HG03558 (cell line): ENCODE measurements at regions not wholly inside any gene's neighbourhood (a gene's known extent, or its start where the extent isn't known, plus 50 kb on each side); places are given as distances from the start of the nearest gene placed in this dataset.

Experiments
- ATAC-seq: cut with Tn5 transposase; IDR thresholded peaks from one replicate; pipeline ENCODE4 v1.9.1; 2021; ENCODE audit warnings: moderate number of reproducible peaks; ENCODE audit not compliant: unreplicated experiment; ENCODE audit errors: extremely low read depth

- no peak for ATAC-seq
Measured at GRCh38 chr20:11018668-11019170, 344.9 kb upstream of the JAG1 start.

GRCh38 chr20:11020712-11021111 is 346.9 kb upstream of the JAG1 start:
- no peak for ATAC-seq

DNA sequence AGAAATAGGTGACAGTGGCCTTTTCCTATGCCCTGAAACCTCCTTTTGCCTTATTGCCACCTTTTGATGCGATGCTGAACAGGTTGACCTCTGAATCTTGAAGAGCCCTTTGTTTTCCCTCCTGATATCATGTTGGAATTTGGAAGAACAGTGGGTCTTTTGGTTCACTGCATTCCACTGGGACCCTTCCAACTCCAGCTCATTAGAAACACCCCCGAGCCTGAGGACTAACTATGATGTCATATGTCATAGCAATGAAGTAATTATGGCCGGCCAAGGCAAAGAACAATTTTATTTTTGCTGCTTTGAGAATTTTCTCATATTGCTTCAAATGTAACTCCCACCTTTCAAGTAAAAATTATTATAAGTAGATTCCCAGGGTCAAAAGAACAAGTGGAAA is 353.4 kb upstream of the JAG1 start:
- no peak for ATAC-seq

DNA sequence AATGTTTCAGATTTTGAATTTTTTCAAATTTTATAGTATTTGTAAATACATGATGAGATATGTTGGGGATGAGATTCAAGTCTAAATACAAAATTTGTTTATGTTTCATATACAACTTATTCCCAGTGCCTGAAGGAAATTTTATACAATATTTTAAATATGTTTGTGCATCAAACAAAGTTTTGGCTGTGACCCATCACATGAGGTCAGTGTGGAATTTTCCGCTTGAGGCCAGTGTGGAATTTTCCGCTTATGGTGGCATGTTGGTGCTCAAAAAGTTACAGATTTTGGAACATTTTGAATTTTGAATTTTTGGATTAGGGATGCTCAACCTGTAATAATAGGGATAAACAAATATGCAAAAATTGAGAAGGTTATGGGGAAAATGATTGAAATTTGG is 356.6 kb upstream of the JAG1 start:
- ATAC-seq: no peak

GRCh38 chr20:11031300-11031699 is 357.5 kb upstream of the JAG1 start:
- ATAC-seq: no peak

- ATAC-seq: no peak
Measured at GRCh38 chr20:11032611-11033010, 358.8 kb upstream of the JAG1 start.

GRCh38 chr20:11034025-11034424 is 360.2 kb upstream of the JAG1 start:
- no peak for ATAC-seq

DNA sequence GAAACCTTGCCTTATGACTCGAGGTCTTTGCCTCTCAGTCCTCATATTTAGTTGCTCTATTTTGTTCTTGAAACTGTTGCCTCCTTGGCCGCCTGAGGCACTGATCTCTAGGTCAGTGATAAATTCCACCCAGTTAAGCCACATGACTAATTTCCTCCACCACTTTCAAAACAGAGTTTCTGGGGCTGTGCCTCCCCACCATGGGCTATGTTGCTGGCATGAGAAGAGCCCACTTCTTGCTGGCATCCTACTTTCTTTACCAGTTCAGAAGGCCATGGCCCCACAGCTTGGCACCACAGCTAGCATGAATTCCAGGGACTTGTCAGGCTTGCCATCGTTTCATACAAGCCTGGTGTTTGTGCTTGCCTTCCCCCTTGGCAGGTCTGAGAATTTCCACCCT is 361.4 kb upstream of the JAG1 start:
- ATAC-seq: no peak

DNA sequence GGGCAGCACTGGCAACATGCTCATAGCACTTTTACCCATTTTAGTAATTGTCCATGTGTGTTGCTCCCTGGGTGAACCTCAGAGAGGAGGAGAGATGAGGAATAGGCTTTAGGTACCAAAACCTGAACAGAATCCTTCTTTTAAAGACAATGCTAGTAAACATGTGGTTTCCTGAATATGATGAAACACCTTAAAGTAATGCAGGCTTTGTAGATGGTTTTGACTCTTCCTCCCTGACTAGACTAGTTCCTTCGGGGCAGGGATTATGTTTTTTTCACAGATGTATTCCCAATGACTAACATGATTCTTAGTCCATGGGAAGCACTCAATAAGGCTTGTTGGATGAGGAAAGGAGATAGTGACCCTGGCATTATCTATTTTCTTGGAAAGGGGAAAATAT is 367.6 kb upstream of the JAG1 start:
- ATAC-seq: no peak

GRCh38 chr20:11043001-11043400 is 369.2 kb upstream of the JAG1 start:
- ATAC-seq: no peak

GRCh38 chr20:11044561-11044960 is 370.8 kb upstream of the JAG1 start:
- no peak for ATAC-seq

GRCh38 chr20:11045412-11046175 is 371.8 kb upstream of the JAG1 start:
- no peak for ATAC-seq

DNA sequence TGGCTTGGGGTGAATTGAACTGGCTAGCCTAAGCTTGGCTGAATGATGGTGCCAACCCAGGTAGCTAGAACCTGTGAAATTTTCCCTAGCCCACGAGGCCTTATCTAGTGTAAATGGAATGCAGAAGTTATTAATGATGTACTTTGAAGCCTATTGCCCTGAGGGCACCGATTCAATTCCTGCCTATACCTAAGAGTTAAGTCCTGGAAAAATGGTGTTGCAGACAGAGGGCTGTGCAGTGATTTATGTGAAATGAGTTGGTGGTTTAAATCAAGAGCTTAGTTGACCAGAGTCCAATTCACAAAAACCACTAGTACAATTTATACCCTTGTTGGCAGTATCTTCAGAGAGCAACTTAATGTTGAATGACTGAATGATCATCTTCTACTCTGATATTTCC is 373.8 kb upstream of the JAG1 start:
- ATAC-seq: no peak

DNA sequence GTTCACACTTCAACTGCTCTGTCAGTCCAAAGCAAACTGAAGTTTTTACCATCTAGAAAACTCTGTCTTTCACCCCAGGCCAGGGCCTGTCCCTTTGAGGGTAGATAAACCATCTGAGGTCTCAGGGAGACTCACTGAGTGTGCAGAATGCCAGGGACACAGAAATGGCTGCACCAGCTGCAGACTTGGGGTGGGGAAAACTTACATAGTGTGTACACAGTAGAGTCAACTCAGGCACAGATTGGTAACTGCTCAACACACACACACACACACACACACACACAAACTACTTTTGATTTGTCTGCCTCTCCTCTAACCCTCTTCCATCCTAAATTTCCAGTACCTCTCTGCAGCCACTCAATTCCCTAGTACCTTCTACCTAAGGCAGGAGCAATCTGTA is 374.9 kb upstream of the JAG1 start:
- ATAC-seq: no peak

DNA sequence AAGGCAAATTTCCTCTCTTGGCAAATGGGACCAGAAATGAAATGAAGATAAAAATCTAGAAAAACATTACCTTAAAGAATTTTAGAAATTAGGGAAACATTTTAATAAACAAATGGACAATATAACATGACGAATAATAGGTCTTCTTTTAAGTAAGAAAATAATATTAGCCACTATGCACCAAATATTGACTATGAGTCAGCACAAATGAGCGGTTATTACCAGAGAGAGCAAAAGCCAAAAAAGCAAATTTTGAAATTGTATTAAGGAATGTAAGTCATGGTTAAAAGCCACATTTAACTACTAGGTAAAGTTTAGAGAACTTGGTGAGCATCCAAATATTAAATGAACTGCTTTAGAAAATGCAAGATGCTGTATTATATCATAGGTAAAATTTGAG is 376.6 kb upstream of the JAG1 start:
- ATAC-seq: no peak

DNA sequence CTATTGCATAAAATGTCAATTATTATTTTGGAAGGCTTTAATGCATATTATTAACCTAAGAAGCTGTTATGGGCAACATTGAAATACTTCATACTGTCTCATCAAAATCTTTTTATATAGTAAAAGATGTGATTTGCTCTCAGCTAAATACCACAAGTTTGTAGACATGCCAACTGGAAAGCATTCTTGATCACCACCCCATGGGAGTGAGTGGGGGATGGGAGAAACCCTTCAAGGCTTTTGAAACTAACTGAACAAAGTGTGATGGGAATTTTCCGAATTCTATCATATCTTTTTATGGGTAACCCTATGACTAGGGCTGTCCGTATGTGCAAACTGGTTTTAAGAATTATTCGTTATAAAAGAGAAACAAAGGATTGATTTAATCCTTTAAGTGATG is 377.3 kb upstream of the JAG1 start:
- ATAC-seq: no peak

DNA sequence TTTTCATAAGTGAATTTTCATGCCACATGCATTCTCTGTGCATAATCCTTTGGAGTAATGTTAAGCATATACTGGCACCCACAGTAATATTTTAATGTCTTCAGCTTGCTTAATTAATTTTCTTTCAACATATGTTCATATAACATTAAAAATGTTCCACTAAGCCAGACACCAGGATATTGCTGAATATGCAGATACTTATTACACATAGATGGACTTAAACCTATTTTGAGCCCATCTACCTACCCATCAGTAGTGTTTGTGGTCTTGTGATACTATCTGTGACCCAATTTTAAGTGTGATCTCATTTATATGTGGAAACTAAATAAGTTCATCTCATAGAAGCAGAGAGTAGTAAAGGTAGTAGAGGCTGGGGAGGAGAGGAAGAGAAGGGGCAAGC is 379.5 kb upstream of the JAG1 start:
- no peak for ATAC-seq

GRCh38 chr20:11054266-11054993 is 380.6 kb upstream of the JAG1 start:
- no peak for ATAC-seq

- ATAC-seq: no peak
Measured at GRCh38 chr20:11056414-11056813, 382.6 kb upstream of the JAG1 start.

DNA sequence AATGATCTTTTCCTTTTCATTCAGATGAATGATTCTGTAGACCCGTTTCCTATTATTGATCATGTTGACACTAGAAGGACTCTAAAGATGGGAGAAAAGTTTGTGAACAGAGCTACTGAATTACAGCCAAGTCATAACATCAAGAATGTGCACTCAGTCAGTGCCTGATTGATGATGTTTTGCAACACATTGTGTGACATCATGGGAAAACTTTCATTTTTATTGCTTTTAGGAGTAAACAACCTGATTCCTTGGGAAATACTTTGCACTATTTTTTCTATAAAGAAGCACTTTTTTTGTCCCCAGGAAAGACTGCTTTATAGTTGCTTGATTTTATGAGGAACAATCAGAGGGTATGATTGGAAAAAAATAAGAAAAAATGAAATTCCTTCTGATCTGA is 383.8 kb upstream of the JAG1 start:
- no peak for ATAC-seq

DNA sequence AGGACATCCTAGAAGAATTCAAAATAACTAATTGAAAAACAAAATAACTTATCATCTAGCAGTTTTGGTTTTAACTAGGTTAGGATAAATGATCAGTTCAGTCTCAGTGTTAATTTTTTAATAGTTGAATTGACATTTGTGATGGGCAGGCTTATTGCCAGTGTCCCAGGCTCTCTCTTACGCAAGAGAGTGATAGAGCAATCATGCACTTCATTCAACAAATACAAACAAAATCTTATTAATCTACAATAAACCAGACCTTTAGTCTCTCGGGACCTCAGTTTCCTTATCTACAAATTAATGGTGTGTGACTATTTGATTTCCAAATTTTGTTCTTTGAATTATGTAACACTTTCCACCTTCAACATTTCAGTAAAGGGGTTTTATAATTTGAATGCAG is 385.9 kb upstream of the JAG1 start:
- ATAC-seq: no peak
